ENCODE measurements at regions not wholly inside any gene's neighbourhood (a gene's known extent, or its start where the extent isn't known, plus 50 kb on each side); places are given as distances from the start of the nearest gene placed in this dataset.

DNA sequence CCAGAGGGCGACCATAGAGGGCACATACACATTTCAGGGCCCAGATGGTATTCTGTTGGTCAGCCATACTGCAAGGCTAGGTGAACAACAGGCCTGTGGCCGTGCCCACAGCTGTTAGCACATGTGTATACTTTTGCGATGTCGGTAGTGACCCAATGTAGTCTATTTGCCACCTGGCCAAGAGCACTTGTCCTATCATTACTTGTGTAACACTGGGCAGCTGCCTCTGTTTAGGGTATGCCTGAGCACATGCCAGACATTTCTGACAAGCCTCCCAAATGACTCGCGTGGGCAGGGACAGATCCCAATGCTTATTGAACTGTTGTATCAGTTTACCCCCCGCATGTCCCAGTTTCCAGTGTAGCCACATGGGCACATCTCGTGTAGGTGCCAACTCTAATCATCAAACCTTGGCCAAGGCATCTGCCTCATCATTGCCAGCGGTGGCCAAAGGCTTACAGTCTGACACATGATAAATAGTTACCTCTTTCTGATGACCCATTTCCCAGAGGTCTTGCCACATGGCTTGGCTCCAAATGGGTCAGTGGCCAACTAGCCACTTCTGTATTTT is 74.4 kb upstream of the FBXL4 start:
- TF ChIP-seq POLR2A (IDR thresholded peaks at IDR 0.05) (no peak), POLR2AphosphoS5 (IDR thresholded peaks at IDR 0.05) (no peak), EP300 (IDR thresholded peaks at IDR 0.05) (no peak)
- TF ChIP-seq, protein P1, sequence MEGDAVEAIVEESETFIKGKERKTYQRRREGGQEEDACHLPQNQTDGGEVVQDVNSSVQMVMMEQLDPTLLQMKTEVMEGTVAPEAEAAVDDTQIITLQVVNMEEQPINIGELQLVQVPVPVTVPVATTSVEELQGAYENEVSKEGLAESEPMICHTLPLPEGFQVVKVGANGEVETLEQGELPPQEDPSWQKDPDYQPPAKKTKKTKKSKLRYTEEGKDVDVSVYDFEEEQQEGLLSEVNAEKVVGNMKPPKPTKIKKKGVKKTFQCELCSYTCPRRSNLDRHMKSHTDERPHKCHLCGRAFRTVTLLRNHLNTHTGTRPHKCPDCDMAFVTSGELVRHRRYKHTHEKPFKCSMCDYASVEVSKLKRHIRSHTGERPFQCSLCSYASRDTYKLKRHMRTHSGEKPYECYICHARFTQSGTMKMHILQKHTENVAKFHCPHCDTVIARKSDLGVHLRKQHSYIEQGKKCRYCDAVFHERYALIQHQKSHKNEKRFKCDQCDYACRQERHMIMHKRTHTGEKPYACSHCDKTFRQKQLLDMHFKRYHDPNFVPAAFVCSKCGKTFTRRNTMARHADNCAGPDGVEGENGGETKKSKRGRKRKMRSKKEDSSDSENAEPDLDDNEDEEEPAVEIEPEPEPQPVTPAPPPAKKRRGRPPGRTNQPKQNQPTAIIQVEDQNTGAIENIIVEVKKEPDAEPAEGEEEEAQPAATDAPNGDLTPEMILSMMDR (IDR thresholded peaks at IDR 0.05), result no peak
